Ureter (tissue), 1 donor: ENCODE measurements at regions not wholly inside any gene's neighbourhood (a gene's known extent, or its start where the extent isn't known, plus 50 kb on each side); places are given as distances from the start of the nearest gene placed in this dataset.

Source experiments
- DNase-seq: peaks from one replicate; pipeline ENCODE4 v3.0.0-alpha.2; 2020; ENCODE audit warnings: low spot score
- donor health status: DM: yes; HTN: yes; CAD: no.

GRCh38 chr1:36576551-36577110, 93.9 kb upstream of the CSF3R start:
- no peak for DNase-seq

GRCh38 chr1:36576118-36576517, 93.4 kb upstream of the CSF3R start:
- DNase-seq, result no peak

- no peak for DNase-seq
These were observed 90.7 kb upstream of the CSF3R start for GRCh38 chr1:36573445-36573844.

- DNase-seq, result no peak
These were observed 90.2 kb upstream of the CSF3R start for GRCh38 chr1:36572906-36573305.

- DNase-seq, result no peak
These were observed 89.5 kb upstream of the CSF3R start for GRCh38 chr1:36572142-36572715.

- no peak for DNase-seq
These were observed 88.4 kb upstream of the CSF3R start for GRCh38 chr1:36571106-36571505.

GRCh38 chr1:36570478-36571060, 87.9 kb upstream of the CSF3R start:
- DNase-seq, result no peak

GRCh38 chr1:36570006-36570405, 87.3 kb upstream of the CSF3R start:
- no peak for DNase-seq

GRCh38 chr1:36567601-36568341, 85.1 kb upstream of the CSF3R start:
- no peak for DNase-seq

GRCh38 chr1:36565576-36566501, 83.1 kb upstream of the CSF3R start:
- DNase-seq, result no peak

GRCh38 chr1:36562181-36562685, 79.5 kb upstream of the CSF3R start:
- DNase-seq, result no peak

GRCh38 chr1:36561361-36561724, 78.6 kb upstream of the CSF3R start:
- no peak for DNase-seq

- DNase-seq, result no peak
These were observed 78.1 kb upstream of the CSF3R start for GRCh38 chr1:36560621-36561360.

GRCh38 chr1:36560177-36560576, 77.5 kb upstream of the CSF3R start:
- DNase-seq, result no peak

- no peak for DNase-seq
These were observed 76.3 kb upstream of the CSF3R start for GRCh38 chr1:36559061-36559460.

GRCh38 chr1:36557041-36558000, 74.6 kb upstream of the CSF3R start:
- DNase-seq, result no peak

GRCh38 chr1:36555041-36555440, 72.3 kb upstream of the CSF3R start:
- DNase-seq, result no peak

GRCh38 chr1:36554323-36554628, 71.6 kb upstream of the CSF3R start:
- no peak for DNase-seq

GRCh38 chr1:36553591-36554322, 71.0 kb upstream of the CSF3R start:
- peak; percentile 60 for DNase-seq
